WTC11 (cell line): ENCODE measurements at regions not wholly inside any gene's neighbourhood (a gene's known extent, or its start where the extent isn't known, plus 50 kb on each side); places are given as distances from the start of the nearest gene placed in this dataset.

Experiments used
- CBFB ChIP-seq: sonication (generic); formaldehyde crosslinking; IDR thresholded peaks from 2 replicates; pipeline ENCODE4 v1.8.1; 2022; ENCODE audit warnings: mild to moderate bottlenecking, low read depth, missing genetic modification reagents
- FOXP1 ChIP-seq: sonication (generic); formaldehyde crosslinking; IDR thresholded peaks from 2 replicates; pipeline ENCODE4 v1.8.0; 2022; ENCODE audit warnings: missing genetic modification reagents, mild to moderate bottlenecking, moderate library complexity, borderline replicate concordance

DNA sequence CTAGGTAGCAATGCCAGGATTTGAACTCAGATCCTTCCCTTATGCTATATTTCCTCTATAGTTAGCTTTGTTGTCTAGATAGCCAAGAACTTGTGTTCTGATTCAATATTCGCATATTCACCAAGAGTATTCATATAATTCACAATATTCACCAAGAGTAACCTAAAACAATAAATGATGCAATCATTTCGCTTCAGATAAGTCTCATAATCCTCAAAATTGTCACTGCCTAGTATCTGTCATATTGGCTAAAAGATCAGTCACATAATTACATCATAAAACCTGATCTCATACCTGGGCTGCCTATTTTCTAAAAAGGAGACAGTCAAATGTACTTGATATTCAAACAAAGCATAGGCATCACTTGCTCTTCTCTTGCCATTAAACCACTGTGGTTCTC is 199.7 kb upstream of the CPEB2 start:
- no peak for TF ChIP-seq FOXP1 (CRISPR knock-in tag)
- TF ChIP-seq CBFB (CRISPR knock-in tag) = no peak
